ENCODE measurements at regions not wholly inside any gene's neighbourhood (a gene's known extent, or its start where the extent isn't known, plus 50 kb on each side); places are given as distances from the start of the nearest gene placed in this dataset.

DNA sequence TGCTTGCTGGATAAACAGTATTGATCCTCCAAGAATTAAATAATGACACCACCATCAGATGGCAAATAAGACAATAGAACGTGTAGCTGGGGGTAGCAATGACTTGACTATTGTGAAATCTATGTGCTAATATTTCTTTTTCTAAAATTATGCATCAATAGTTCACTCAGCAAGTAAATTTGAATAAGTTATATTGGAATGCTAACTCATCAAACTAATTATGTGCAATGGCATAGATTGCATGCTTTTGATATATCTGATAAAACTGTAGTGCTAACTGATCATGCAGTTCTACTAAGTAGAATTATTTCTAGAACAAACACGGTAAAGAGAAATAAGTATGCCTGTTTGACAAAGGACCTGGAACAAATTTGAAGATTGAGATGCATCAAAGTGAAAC, 474.4 kb downstream of the NOVA1 start:
- no peak overlapping the region for H3K4me3 ChIP-seq (ENCODE audit: low read depth in 1 of 3, low read length in 3 of 3)
- DNase-seq (no peak), FAIRE-seq (no peak)
- H3K4me1 ChIP-seq (ENCODE audit: control insufficient read depth in 3 of 3, insufficient read depth in 2 of 3, low read depth in 1 of 3, low read length in 2 of 3): no peaks in the 10 kb centered on the region
- no peaks in the 10 kb centered on the region for H3K9me3 ChIP-seq (ENCODE audit: control insufficient read depth in 2 of 2, insufficient read depth in 1 of 2, low read depth in 1 of 2, low read length in 1 of 2)
- no peaks in the 10 kb centered on the region for H3K36me3 ChIP-seq (ENCODE audit: control insufficient read depth in 3 of 3, insufficient read depth in 2 of 3, low read depth in 1 of 3, low read length in 3 of 3)
- 51 to 72% (median 60%) methylated on average over 2 of the region's 2 CpGs for WGBS, 3 donors
- no peaks in the 10 kb centered on the region for H3K27me3 ChIP-seq (ENCODE audit: control insufficient read depth in 3 of 3, insufficient read depth in 3 of 3, low read length in 3 of 3)
- H3K27ac ChIP-seq (ENCODE audit: low read depth in 1 of 3, low read length in 2 of 3): no peak overlapping the region

DNA sequence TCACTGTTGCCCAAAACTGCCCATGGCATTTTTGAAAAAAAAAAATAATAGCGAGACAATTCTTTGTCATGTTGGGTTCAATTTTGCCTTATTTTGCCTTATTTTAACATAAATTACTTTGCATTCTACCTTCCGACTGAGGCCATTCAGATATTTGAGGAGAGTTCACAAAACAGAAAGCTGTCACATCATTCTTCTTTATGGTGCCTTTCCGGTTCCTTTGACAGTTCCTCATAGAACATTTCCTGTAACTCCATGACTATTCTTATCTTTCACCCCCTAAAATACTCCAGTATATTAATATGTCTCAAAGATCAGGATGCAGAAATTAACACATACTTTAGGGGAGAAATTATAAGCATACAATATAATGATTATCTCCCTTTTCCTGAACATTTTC, 476.7 kb downstream of the NOVA1 start:
- DNase-seq (no peak), FAIRE-seq (no peak)
- H3K27ac ChIP-seq (ENCODE audit: low read depth in 1 of 3, low read length in 2 of 3): no peak overlapping the region
- H3K4me3 ChIP-seq (ENCODE audit: low read depth in 1 of 3, low read length in 3 of 3): no peak overlapping the region
- no peaks in the 10 kb centered on the region for H3K9me3 ChIP-seq (ENCODE audit: control insufficient read depth in 2 of 2, insufficient read depth in 1 of 2, low read depth in 1 of 2, low read length in 1 of 2)
- H3K4me1 ChIP-seq (ENCODE audit: control insufficient read depth in 3 of 3, insufficient read depth in 2 of 3, low read depth in 1 of 3, low read length in 2 of 3): no peaks in the 10 kb centered on the region
- 65 to 85% (median 74%) methylated on average over 3 of the region's 3 CpGs for WGBS, 3 donors
- no peaks in the 10 kb centered on the region for H3K36me3 ChIP-seq (ENCODE audit: control insufficient read depth in 3 of 3, insufficient read depth in 2 of 3, low read depth in 1 of 3, low read length in 3 of 3)
- H3K27me3 ChIP-seq (ENCODE audit: control insufficient read depth in 3 of 3, insufficient read depth in 3 of 3, low read length in 3 of 3): no peaks in the 10 kb centered on the region

DNA sequence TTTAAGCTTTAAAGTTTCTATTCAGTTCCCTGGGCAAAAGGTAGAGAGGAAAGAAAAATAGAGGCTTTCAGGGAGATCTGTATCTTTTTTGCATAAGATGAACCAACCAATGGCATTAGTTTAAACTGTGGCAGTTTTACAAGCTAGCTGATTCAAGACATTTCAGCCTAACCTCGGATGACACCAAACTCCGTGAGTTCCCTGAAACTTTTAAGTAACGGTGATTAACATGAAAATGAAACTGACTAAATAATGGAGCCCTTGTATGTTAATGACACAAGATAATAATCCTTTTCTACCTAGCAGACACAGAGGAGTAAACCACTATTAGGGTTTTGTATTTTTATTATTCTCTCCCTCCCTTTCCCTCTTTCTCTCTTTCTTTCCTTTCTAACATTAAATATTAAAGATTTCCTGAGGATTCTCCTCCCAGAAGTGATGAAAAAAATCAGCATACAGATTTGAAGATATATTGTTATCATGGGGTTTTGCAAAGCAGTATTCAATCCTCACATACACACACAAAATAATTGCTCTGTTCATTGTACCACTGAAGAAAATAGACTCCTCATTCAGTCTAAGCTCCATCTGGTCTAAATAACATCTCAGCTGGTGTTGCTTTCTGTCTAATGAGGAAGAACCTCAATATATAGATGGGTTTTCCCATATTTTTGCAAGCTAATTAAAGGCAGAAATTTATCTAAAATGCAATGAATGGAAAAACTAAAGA, 483.8 kb downstream of the NOVA1 start:
- no peaks in the 10 kb centered on the region for H3K4me1 ChIP-seq (ENCODE audit: control insufficient read depth in 3 of 3, insufficient read depth in 2 of 3, low read depth in 1 of 3, low read length in 2 of 3)
- no peaks in the 10 kb centered on the region for H3K27me3 ChIP-seq (ENCODE audit: control insufficient read depth in 3 of 3, insufficient read depth in 3 of 3, low read length in 3 of 3)
- FAIRE-seq (no peak), DNase-seq (no peak)
- H3K36me3 ChIP-seq (ENCODE audit: control insufficient read depth in 3 of 3, insufficient read depth in 2 of 3, low read depth in 1 of 3, low read length in 3 of 3): no peaks in the 10 kb centered on the region
- 14 to 39% (median 32%) methylated on average over 3 of the region's 3 CpGs for WGBS, 3 donors
- H3K9me3 ChIP-seq (ENCODE audit: control insufficient read depth in 2 of 2, insufficient read depth in 1 of 2, low read depth in 1 of 2, low read length in 1 of 2): no peaks in the 10 kb centered on the region
- H3K27ac ChIP-seq (ENCODE audit: low read depth in 1 of 3, low read length in 2 of 3): no peak overlapping the region
- H3K4me3 ChIP-seq (ENCODE audit: low read depth in 1 of 3, low read length in 3 of 3): no peak overlapping the region

DNA sequence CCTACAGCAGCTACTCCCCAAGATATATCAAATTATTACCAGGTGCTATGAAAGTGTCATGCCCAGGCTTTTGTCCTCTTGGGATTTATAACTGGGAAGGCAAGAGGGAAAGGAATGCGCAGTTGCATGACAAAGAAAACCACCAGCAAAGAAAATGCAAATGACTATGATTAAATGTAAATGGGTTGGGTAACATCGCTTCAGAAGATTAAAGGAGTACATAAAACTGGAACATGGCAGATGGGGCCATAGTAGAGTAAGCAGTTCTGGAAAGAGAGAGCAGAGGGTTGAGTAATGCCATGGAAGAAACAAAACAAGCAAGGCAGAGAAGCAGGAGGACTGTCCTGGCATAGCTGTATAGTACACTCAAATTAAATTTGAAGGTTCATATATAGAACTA, 493.1 kb downstream of the NOVA1 start:
- no peaks in the 10 kb centered on the region for H3K4me1 ChIP-seq (ENCODE audit: control insufficient read depth in 3 of 3, insufficient read depth in 2 of 3, low read depth in 1 of 3, low read length in 2 of 3)
- no peak overlapping the region for H3K27ac ChIP-seq (ENCODE audit: low read depth in 1 of 3, low read length in 2 of 3)
- 87 to 89% (median 89%) methylated on average over 2 of the region's 2 CpGs for WGBS, 3 donors
- no peaks in the 10 kb centered on the region for H3K27me3 ChIP-seq (ENCODE audit: control insufficient read depth in 3 of 3, insufficient read depth in 3 of 3, low read length in 3 of 3)
- H3K9me3 ChIP-seq (ENCODE audit: control insufficient read depth in 2 of 2, insufficient read depth in 1 of 2, low read depth in 1 of 2, low read length in 1 of 2): no peaks in the 10 kb centered on the region
- no peak for DNase-seq
- FAIRE-seq: no peak
- no peaks in the 10 kb centered on the region for H3K36me3 ChIP-seq (ENCODE audit: control insufficient read depth in 3 of 3, insufficient read depth in 2 of 3, low read depth in 1 of 3, low read length in 3 of 3)
- no peak overlapping the region for H3K4me3 ChIP-seq (ENCODE audit: low read depth in 1 of 3, low read length in 3 of 3)

DNA sequence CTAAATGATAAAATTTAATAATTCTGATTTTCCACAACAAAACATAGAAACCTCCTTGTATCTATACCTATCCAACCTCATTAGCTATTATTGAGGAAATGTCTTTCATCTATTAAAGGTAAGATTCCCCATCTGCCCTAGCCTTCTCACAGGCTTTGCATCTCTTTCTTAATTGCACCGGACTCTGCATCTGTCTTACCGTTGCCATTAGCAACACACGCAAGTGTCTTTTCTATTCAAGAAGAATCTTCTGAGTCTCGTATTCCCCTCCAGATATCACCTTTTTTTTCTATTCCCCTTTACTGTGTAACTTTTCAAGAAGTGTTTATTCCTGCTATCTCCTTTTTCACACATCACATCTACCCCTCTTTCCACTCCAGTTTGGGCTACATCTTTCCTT, 500.0 kb downstream of the NOVA1 start:
- WGBS, 3 donors: 67 to 71% (median 68%) methylated on average over 4 of the region's 4 CpGs
- no peak for FAIRE-seq

DNA sequence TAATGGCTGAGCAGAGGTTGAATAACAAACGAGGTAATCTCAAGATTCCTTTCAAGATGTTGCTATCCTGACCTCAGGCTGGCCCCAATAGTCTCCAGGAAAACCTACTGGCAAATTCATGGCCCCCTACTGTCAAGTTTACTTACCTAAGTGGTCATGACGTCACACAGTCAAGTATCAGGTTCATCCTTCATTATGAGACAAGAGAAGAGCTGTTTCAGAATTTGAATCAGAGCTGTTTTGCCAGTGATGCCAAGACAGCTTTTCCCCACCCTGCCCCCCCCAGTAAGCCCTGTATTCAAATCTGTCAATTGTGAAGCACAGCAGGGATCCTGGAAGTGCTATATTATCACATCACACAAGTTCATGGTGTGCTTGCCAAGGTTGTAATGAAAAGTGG, 509.6 kb downstream of the NOVA1 start:
- H3K9me3 ChIP-seq (ENCODE audit: control insufficient read depth in 2 of 2, insufficient read depth in 1 of 2, low read depth in 1 of 2, low read length in 1 of 2): no peaks in the 10 kb centered on the region
- no peak overlapping the region for H3K27ac ChIP-seq (ENCODE audit: low read depth in 1 of 3, low read length in 2 of 3)
- DNase-seq: no peak
- no peaks in the 10 kb centered on the region for H3K4me1 ChIP-seq (ENCODE audit: control insufficient read depth in 3 of 3, insufficient read depth in 2 of 3, low read depth in 1 of 3, low read length in 2 of 3)
- no peaks in the 10 kb centered on the region for H3K27me3 ChIP-seq (ENCODE audit: control insufficient read depth in 3 of 3, insufficient read depth in 3 of 3, low read length in 3 of 3)
- H3K4me3 ChIP-seq (ENCODE audit: low read depth in 1 of 3, low read length in 3 of 3): no peak overlapping the region
- FAIRE-seq: no peak
- H3K36me3 ChIP-seq (ENCODE audit: control insufficient read depth in 3 of 3, insufficient read depth in 2 of 3, low read depth in 1 of 3, low read length in 3 of 3): no peaks in the 10 kb centered on the region
- WGBS, 3 donors: 13 to 33% (median 17%) methylated on average over 2 of the region's 2 CpGs

More for the DNA sequence above, 500.0 kb downstream of the NOVA1 start:
- Histone ChIP-seq H3K27me3 (ENCODE audit: control insufficient read depth in 3 of 3, insufficient read depth in 3 of 3, low read length in 3 of 3) (no peaks in the 10 kb centered on the region), H3K27ac (ENCODE audit: low read depth in 1 of 3, low read length in 2 of 3) (no peak overlapping the region), H3K9me3 (ENCODE audit: control insufficient read depth in 2 of 2, insufficient read depth in 1 of 2, low read depth in 1 of 2, low read length in 1 of 2) (no peaks in the 10 kb centered on the region), H3K4me3 (ENCODE audit: low read depth in 1 of 3, low read length in 3 of 3) (no peak overlapping the region), H3K4me1 (ENCODE audit: control insufficient read depth in 3 of 3, insufficient read depth in 2 of 3, low read depth in 1 of 3, low read length in 2 of 3) (no peaks in the 10 kb centered on the region), H3K36me3 (ENCODE audit: control insufficient read depth in 3 of 3, insufficient read depth in 2 of 3, low read depth in 1 of 3, low read length in 3 of 3) (no peaks in the 10 kb centered on the region)
- no peak for DNase-seq

DNA sequence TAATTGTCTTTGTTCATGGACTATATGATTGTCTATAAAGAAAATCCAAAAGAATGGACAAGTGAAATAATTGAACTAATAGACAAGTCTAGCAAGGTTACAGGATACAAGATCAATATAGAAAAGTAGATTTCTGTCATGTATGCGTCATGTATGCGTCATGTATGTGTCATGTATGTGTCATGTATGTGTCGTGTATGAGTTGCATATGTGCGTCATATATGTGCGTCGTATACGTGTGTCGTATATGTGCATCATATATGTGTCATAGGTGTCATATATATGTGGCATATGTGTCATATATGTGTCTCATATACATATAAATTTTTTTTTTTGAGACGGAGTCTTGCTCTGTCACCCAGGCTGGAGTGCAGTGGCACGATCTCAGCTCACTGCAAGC, 516.8 kb downstream of the NOVA1 start:
- Histone ChIP-seq H3K27me3 (ENCODE audit: control insufficient read depth in 3 of 3, insufficient read depth in 3 of 3, low read length in 3 of 3) (no peaks in the 10 kb centered on the region), H3K27ac (ENCODE audit: low read depth in 1 of 3, low read length in 2 of 3) (no peak overlapping the region), H3K9me3 (ENCODE audit: control insufficient read depth in 2 of 2, insufficient read depth in 1 of 2, low read depth in 1 of 2, low read length in 1 of 2) (no peaks in the 10 kb centered on the region), H3K36me3 (ENCODE audit: control insufficient read depth in 3 of 3, insufficient read depth in 2 of 3, low read depth in 1 of 3, low read length in 3 of 3) (no peaks in the 10 kb centered on the region), H3K4me1 (ENCODE audit: control insufficient read depth in 3 of 3, insufficient read depth in 2 of 3, low read depth in 1 of 3, low read length in 2 of 3) (no peaks in the 10 kb centered on the region), H3K4me3 (ENCODE audit: low read depth in 1 of 3, low read length in 3 of 3) (no peak overlapping the region)
- DNase-seq (no peak), FAIRE-seq (no peak)
- 83 to 90% (median 89%) methylated on average over 10 of the region's 10 CpGs for WGBS, 3 donors

DNA sequence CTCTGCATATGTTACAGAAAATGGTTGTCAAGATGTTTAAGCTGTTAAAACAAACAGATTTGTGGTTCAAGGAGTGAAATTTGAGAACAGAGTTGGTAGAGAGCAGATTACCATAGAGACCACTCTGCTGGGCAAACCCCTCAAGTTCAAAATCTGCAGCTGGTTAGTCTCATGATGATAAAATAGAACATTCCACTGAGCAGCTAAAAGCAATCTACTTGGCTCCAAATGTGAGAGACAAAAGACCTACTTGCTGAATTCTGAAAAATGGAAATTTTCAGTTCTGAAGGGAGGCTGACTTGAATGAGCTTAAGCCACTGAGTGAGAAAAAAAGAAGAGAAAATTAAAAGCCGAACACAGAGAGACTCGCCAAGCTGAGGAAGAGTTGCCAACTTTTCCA, 519.3 kb downstream of the NOVA1 start:
- FAIRE-seq (no peak), DNase-seq (no peak)
- Histone ChIP-seq H3K4me3 (ENCODE audit: low read depth in 1 of 3, low read length in 3 of 3) (no peak overlapping the region), H3K4me1 (ENCODE audit: control insufficient read depth in 3 of 3, insufficient read depth in 2 of 3, low read depth in 1 of 3, low read length in 2 of 3) (no peaks in the 10 kb centered on the region), H3K36me3 (ENCODE audit: control insufficient read depth in 3 of 3, insufficient read depth in 2 of 3, low read depth in 1 of 3, low read length in 3 of 3) (no peaks in the 10 kb centered on the region), H3K27ac (ENCODE audit: low read depth in 1 of 3, low read length in 2 of 3) (no peak overlapping the region), H3K27me3 (ENCODE audit: control insufficient read depth in 3 of 3, insufficient read depth in 3 of 3, low read length in 3 of 3) (no peaks in the 10 kb centered on the region), H3K9me3 (ENCODE audit: control insufficient read depth in 2 of 2, insufficient read depth in 1 of 2, low read depth in 1 of 2, low read length in 1 of 2) (no peaks in the 10 kb centered on the region)
- 63 to 93% (median 82%) methylated on average over 2 of the region's 2 CpGs for WGBS, 3 donors

DNA sequence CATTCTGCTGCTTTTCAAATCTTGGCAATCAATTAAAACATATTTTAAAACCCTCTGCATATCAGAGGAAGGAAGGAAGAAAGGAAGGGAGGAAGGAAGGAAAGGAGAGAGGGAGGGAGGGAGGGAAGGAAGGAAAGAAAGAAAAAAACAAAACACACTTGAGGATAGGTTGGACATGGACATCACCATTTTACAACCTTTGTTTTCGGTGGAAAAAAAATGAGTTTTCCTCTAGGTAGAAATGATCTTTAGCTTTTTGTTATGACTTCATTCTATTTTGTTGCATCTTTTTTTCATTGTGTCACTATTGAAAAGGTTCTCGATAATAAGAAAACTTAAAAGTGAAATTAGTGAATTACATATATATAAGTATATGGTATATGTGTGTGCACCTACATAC, 522.9 kb downstream of the NOVA1 start:
- DNase-seq (no peak), FAIRE-seq (no peak)
- WGBS, 3 donors: 92 to 98% (median 94%) methylated on average over 2 of the region's 2 CpGs
- Histone ChIP-seq H3K4me3 (ENCODE audit: low read depth in 1 of 3, low read length in 3 of 3) (no peak overlapping the region), H3K27me3 (ENCODE audit: control insufficient read depth in 3 of 3, insufficient read depth in 3 of 3, low read length in 3 of 3) (no peaks in the 10 kb centered on the region), H3K9me3 (ENCODE audit: control insufficient read depth in 2 of 2, insufficient read depth in 1 of 2, low read depth in 1 of 2, low read length in 1 of 2) (no peaks in the 10 kb centered on the region), H3K27ac (ENCODE audit: low read depth in 1 of 3, low read length in 2 of 3) (no peak overlapping the region), H3K36me3 (ENCODE audit: control insufficient read depth in 3 of 3, insufficient read depth in 2 of 3, low read depth in 1 of 3, low read length in 3 of 3) (no peaks in the 10 kb centered on the region), H3K4me1 (ENCODE audit: control insufficient read depth in 3 of 3, insufficient read depth in 2 of 3, low read depth in 1 of 3, low read length in 2 of 3) (no peaks in the 10 kb centered on the region)

Measured in small intestine (tissue), 7 donors.